Endothelial cell of umbilical vein (primary cell): ENCODE measurements at regions not wholly inside any gene's neighbourhood (a gene's known extent, or its start where the extent isn't known, plus 50 kb on each side); places are given as distances from the start of the nearest gene placed in this dataset.

Source experiments
- BruUV-seq: library from RNA; stranded (reverse); fragments of 400-500 nt; replicated peaks from 2 replicates; lab custom pipeline; 2021; lab: Mats Ljungman, UMichigan
- CTCF ChIA-PET: fragments of 300-600, 350-600 bp; sonication (Branson Sonifier 250); formaldehyde crosslinking; loops from one replicate; lab custom pipeline; 2021; ENCODE audit warnings: antibody characterized with exemption, inconsistent platforms; lab: Charles Lee
- POLR2A ChIA-PET: fragments of 300-600, 350-600 bp; sonication (Branson Sonifier 250); formaldehyde crosslinking; loops from one replicate; lab custom pipeline; 2021; ENCODE audit warnings: antibody characterized with exemption, inconsistent platforms; lab: Charles Lee
- DNase-seq: peaks from one replicate; pipeline ENCODE4 v3.0.0-alpha.2; 2011; ENCODE audit warnings: low read depth, low spot score
- FAIRE-seq: peaks from 2 replicates; lab custom pipeline; 2011; peaks lifted over from hg19 to GRCh38; lab: Jason Lieb, UNC
- H2AFZ ChIP-seq: 2 replicates; pipeline ENCODE4 v1.6.0; 2012; ENCODE audit warnings: low read depth, low read length, control low read depth, inconsistent platforms
- H3K27ac ChIP-seq: 2 replicates; pipeline ENCODE4 v1.5.1; 2011; ENCODE audit warnings: low read depth, mild to moderate bottlenecking, control low read depth, low read length, moderate library complexity; ENCODE audit not compliant: insufficient read depth
- H3K27me3 ChIP-seq, 2 experiments: 2 replicates each; pipeline versions ENCODE4 v1.6.0 to v1.6.1; 2011; ENCODE audit warnings: low read length in 2 of 2, mixed read lengths in 1 of 2; ENCODE audit not compliant: control insufficient read depth in 2 of 2, insufficient read depth in 2 of 2
- H3K36me3 ChIP-seq, 2 experiments: 2 replicates in 1 of 2; 3 replicates in 1 of 2; pipeline ENCODE4 v1.5.1; 2011; ENCODE audit warnings: low read length in 2 of 2, mild to moderate bottlenecking in 1 of 2, moderate library complexity in 1 of 2; ENCODE audit not compliant: control insufficient read depth in 2 of 2, insufficient read depth in 2 of 2; ENCODE audit errors: extremely low read depth in 1 of 2
- H3K4me1 ChIP-seq: 3 replicates; pipeline ENCODE4 v1.5.1; 2011; ENCODE audit warnings: mild to moderate bottlenecking, low read length; ENCODE audit not compliant: control insufficient read depth, insufficient read depth; ENCODE audit errors: extremely low read depth
- H3K4me2 ChIP-seq: 2 replicates; pipeline ENCODE4 v1.6.1; 2011; ENCODE audit warnings: low read length, control low read depth, mixed read lengths; ENCODE audit not compliant: insufficient read depth
- H3K4me3 ChIP-seq, 3 experiments: fragments of 200-600 bp in 1 of 3; sonication (generic), shearing (Covaris generic) in 1 of 3; replicated peaks in 1 of 3; 2 replicates each; pipeline ENCODE4 v1.5.1; 2011 to 2016; ENCODE audit warnings: control low read depth in 3 of 3, low read length in 3 of 3, mild to moderate bottlenecking in 2 of 3, inconsistent platforms in 1 of 3, low read depth in 1 of 3, moderate library complexity in 1 of 3; ENCODE audit not compliant: insufficient read depth in 1 of 3
- H3K79me2 ChIP-seq: 2 replicates; pipeline ENCODE4 v1.6.0; 2012; ENCODE audit warnings: low read length, inconsistent platforms; ENCODE audit not compliant: control insufficient read depth, insufficient read depth
- H3K9ac ChIP-seq: replicated peaks from 2 replicates; pipeline ENCODE3; 2011; ENCODE audit warnings: low read length, control low read depth; ENCODE audit not compliant: insufficient read depth; ENCODE audit errors: extremely low read depth
- H3K9me1 ChIP-seq: replicated peaks from 3 replicates; pipeline ENCODE4 v1.6.0; 2011; ENCODE audit warnings: mild to moderate bottlenecking, low read length; ENCODE audit not compliant: control insufficient read depth, insufficient read depth; ENCODE audit errors: extremely low read depth
- H3K9me3 ChIP-seq: replicated peaks from 2 replicates; pipeline ENCODE4 v1.5.1; 2012; ENCODE audit warnings: low read length, inconsistent platforms; ENCODE audit not compliant: control insufficient read depth, insufficient read depth
- H4K20me1 ChIP-seq: replicated peaks from 2 replicates; pipeline ENCODE3; 2011; ENCODE audit warnings: mild to moderate bottlenecking, low read length; ENCODE audit not compliant: control insufficient read depth, insufficient read depth; ENCODE audit errors: extremely low read depth
- EZH2 ChIP-seq: IDR thresholded peaks from 2 replicates; pipeline ENCODE4 v1.6.1; 2012; ENCODE audit warnings: borderline replicate concordance, low read depth, mild to moderate bottlenecking, moderate library complexity, low read length, inconsistent platforms; ENCODE audit not compliant: severe bottlenecking
- FOS ChIP-seq: IDR thresholded peaks from 2 replicates; pipeline ENCODE4 v1.6.1; 2011; ENCODE audit warnings: mild to moderate bottlenecking, low read length, moderate library complexity, borderline replicate concordance; ENCODE audit not compliant: insufficient read depth
- GATA2 ChIP-seq: IDR thresholded peaks from 2 replicates; pipeline ENCODE4 v1.7.0; 2011; ENCODE audit warnings: low read depth, mild to moderate bottlenecking, moderate library complexity, mixed read lengths, low read length; ENCODE audit not compliant: insufficient read length, insufficient read depth
- JUN ChIP-seq: IDR thresholded peaks from 2 replicates; pipeline ENCODE4 v1.6.1; 2011; ENCODE audit warnings: borderline replicate concordance, low read depth; ENCODE audit not compliant: insufficient read length, insufficient read depth
- MYC ChIP-seq: IDR thresholded peaks from one replicate; pipeline ENCODE4 v1.6.1; 2011; ENCODE audit warnings: mild to moderate bottlenecking, low read depth, low read length
- POLR2A ChIP-seq: IDR thresholded peaks from 2 replicates; pipeline ENCODE4 v1.6.1; 2012; ENCODE audit warnings: low read depth, mild to moderate bottlenecking, control low read depth, low read length
- POLR2AphosphoS5 ChIP-seq: IDR thresholded peaks from 2 replicates; pipeline ENCODE4 v1.6.1; 2012; ENCODE audit warnings: low read depth, mild to moderate bottlenecking, control low read depth, low read length, moderate library complexity; ENCODE audit not compliant: insufficient read depth
- dilution Hi-C: fragments of 300-500 bp; cut with MboI; formaldehyde crosslinking; loops from one replicate; pipeline ENCODE4 v1.15.0; 2019; ENCODE audit warnings: low sequenced_read_pairs; ENCODE audit not compliant: extremely low pct_ligation_motif_present
- intact Hi-C: fragments of 100-400 bp; cut with micrococcal nuclease; formaldehyde crosslinking; loops from one replicate; pipeline ENCODE4 v1.10.0; 2022
- TF ChIP-seq, protein P1 (sequence below), 2 donors: IDR thresholded peaks; 1 replicate in 1 of 2; 2 replicates in 1 of 2; pipeline ENCODE4 v1.5.1; 2011; ENCODE audit warnings: low read length in 2 of 2, mild to moderate bottlenecking in 2 of 2, moderate library complexity in 2 of 2, control low read depth in 1 of 2, inconsistent platforms in 1 of 2, low read depth in 1 of 2; ENCODE audit not compliant: insufficient read depth in 1 of 2; ENCODE audit errors: extremely low read depth in 1 of 2
- TF ChIP-seq, protein P2 (sequence below): IDR thresholded peaks from 2 replicates; pipeline ENCODE4 v1.6.1; 2011; ENCODE audit not compliant: insufficient read depth, insufficient read length

DNA sequence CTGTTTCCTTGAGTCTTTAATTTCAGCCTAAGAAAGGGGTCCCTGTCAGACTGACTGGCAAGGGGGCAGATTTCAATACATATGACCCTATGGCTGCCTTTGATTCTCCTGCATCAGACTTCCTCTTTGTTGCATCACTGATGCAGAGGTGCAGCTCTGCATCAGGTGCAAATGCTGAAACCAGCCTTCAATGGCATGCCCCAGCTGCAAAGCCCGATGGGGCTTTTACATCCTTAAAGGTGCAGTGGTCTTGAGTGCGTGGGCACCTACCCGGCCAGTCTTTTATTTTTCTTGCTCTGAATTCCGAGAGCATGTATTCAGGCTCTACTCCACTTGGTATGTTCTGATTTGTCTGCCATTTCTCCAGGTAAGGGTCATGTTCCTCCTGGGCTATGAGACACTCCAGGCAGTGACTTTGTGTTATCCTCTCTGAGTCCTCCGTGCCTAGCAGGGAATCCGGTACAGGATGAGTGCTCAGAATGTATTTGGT, 169.5 kb downstream of the MYCN start:
- dilution Hi-C loops, result no loop called here
- FAIRE-seq, result no peak
- CTCF ChIA-PET, result no interaction called here

More for the DNA sequence above, 169.5 kb downstream of the MYCN start:
- intact Hi-C loops, result no loop called here
- H2AFZ ChIP-seq, result no peak overlapping the region
- TF ChIP-seq POLR2A (no peak), FOS (no peak), MYC (no peak), EZH2 (no peak), POLR2AphosphoS5 (no peak), JUN (no peak), GATA2 (no peak)
- TF ChIP-seq, protein P1, sequence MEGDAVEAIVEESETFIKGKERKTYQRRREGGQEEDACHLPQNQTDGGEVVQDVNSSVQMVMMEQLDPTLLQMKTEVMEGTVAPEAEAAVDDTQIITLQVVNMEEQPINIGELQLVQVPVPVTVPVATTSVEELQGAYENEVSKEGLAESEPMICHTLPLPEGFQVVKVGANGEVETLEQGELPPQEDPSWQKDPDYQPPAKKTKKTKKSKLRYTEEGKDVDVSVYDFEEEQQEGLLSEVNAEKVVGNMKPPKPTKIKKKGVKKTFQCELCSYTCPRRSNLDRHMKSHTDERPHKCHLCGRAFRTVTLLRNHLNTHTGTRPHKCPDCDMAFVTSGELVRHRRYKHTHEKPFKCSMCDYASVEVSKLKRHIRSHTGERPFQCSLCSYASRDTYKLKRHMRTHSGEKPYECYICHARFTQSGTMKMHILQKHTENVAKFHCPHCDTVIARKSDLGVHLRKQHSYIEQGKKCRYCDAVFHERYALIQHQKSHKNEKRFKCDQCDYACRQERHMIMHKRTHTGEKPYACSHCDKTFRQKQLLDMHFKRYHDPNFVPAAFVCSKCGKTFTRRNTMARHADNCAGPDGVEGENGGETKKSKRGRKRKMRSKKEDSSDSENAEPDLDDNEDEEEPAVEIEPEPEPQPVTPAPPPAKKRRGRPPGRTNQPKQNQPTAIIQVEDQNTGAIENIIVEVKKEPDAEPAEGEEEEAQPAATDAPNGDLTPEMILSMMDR (IDR thresholded peaks at IDR 0.05; ENCODE audit: extremely low read depth in 1 of 2, insufficient read depth in 1 of 2, low read depth in 1 of 2, low read length in 2 of 2), result no peak
- TF ChIP-seq, protein P2, sequence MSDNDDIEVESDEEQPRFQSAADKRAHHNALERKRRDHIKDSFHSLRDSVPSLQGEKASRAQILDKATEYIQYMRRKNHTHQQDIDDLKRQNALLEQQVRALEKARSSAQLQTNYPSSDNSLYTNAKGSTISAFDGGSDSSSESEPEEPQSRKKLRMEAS, result no peak
- no TSS peak for BruUV-seq
- DNase-seq, result no peak
- peaks cover 2% of the 10 kb centered on the region for H3K9me3 ChIP-seq
- no peaks in the 10 kb centered on the region for H3K27me3 ChIP-seq
- H3K4me1 ChIP-seq, result no peaks in the 10 kb centered on the region
- H3K79me2 ChIP-seq, result no peaks in the 10 kb centered on the region
- no peaks in the 10 kb centered on the region for H4K20me1 ChIP-seq
- POLR2A ChIA-PET, result no interaction called here
- H3K4me3 ChIP-seq, result no peak overlapping the region
- H3K4me2 ChIP-seq, result no peak overlapping the region
- no peak overlapping the region for H3K9ac ChIP-seq
- H3K9me1 ChIP-seq, result no peaks in the 10 kb centered on the region
- H3K27ac ChIP-seq, result no peak overlapping the region
- H3K36me3 ChIP-seq, result no peaks in the 10 kb centered on the region
